GM23338 (cell line): ENCODE measurements at regions not wholly inside any gene's neighbourhood (a gene's known extent, or its start where the extent isn't known, plus 50 kb on each side); places are given as distances from the start of the nearest gene placed in this dataset.

Experiments used
- ATAC-seq: fragments of 200-7000 bp; cut with Tn5 transposase; 3 replicates; pipeline ENCODE4 v1.9.1; 2020
- DNase-seq: peaks from one replicate; pipeline ENCODE4 v3.0.0-alpha.2; 2015; ENCODE audit warnings: low spot score
- H2AFZ ChIP-seq: fragments of 200-600 bp; sonication (generic); 2 replicates; pipeline ENCODE4 v1.8.0; 2016; ENCODE audit warnings: antibody characterized with exemption, mild to moderate bottlenecking, moderate library complexity
- H3F3A ChIP-seq: fragments of 200-600 bp; sonication (generic); replicated peaks from 2 replicates; pipeline ENCODE4 v1.8.0; 2017; ENCODE audit warnings: antibody characterized with exemption, mixed run types, low read depth
- H3K27ac ChIP-seq: fragments of 200-600 bp; sonication (generic); 2 replicates; pipeline ENCODE4 v1.6.1; 2016; ENCODE audit warnings: low read depth
- H3K27me3 ChIP-seq: fragments of 200-600 bp; sonication (generic); 2 replicates; pipeline ENCODE4 v1.8.0; 2016; ENCODE audit warnings: mild to moderate bottlenecking, mixed run types, moderate library complexity; ENCODE audit not compliant: insufficient read depth
- H3K36me3 ChIP-seq: fragments of 200-600 bp; sonication (generic); 2 replicates; pipeline ENCODE4 v1.8.0; 2016; ENCODE audit warnings: mild to moderate bottlenecking; ENCODE audit not compliant: insufficient read depth
- H3K4me1 ChIP-seq: fragments of 200-600 bp; sonication (generic); 2 replicates; pipeline ENCODE4 v1.8.0; 2016; ENCODE audit warnings: mild to moderate bottlenecking, moderate library complexity; ENCODE audit not compliant: insufficient read depth
- H3K4me2 ChIP-seq: fragments of 200-600 bp; sonication (generic); 2 replicates; pipeline ENCODE4 v1.7.1; 2017; ENCODE audit warnings: mixed run types
- H3K4me3 ChIP-seq: fragments of 200-600 bp; sonication (generic); 2 replicates; pipeline ENCODE4 v1.6.1; 2016; ENCODE audit warnings: mixed run types
- H3K79me2 ChIP-seq: fragments of 200-600 bp; sonication (generic); replicated peaks from 2 replicates; pipeline ENCODE4 v1.8.0; 2017; ENCODE audit warnings: mild to moderate bottlenecking; ENCODE audit not compliant: insufficient read depth
- H3K9me2 ChIP-seq: fragments of 200-600 bp; sonication (generic); 2 replicates; pipeline ENCODE4 v1.8.0; 2017; ENCODE audit not compliant: insufficient read depth
- H4K20me1 ChIP-seq: fragments of 200-600 bp; sonication (generic); replicated peaks from 2 replicates; pipeline ENCODE4 v1.8.0; 2017; ENCODE audit warnings: mild to moderate bottlenecking; ENCODE audit not compliant: insufficient read depth
- H3K27ac Mint-ChIP-seq: 2 replicates; pipeline ENCODE4 v1.8.0; 2020; ENCODE audit warnings: inconsistent platforms, mild to moderate bottlenecking, moderate library complexity, mixed read lengths
- H3K27me3 Mint-ChIP-seq: 3 replicates; pipeline ENCODE4 v1.8.0; 2022; ENCODE audit warnings: low read depth, mild to moderate bottlenecking, moderate library complexity, mixed read lengths, inconsistent platforms; ENCODE audit not compliant: insufficient read depth, poor library complexity
- H3K36me3 Mint-ChIP-seq: 3 replicates; pipeline ENCODE4 v1.8.0; 2021; ENCODE audit warnings: low read depth, mild to moderate bottlenecking, inconsistent platforms, moderate library complexity, mixed read lengths
- H3K4me1 Mint-ChIP-seq: 3 replicates; pipeline ENCODE4 v1.8.0; 2020; ENCODE audit warnings: mild to moderate bottlenecking, inconsistent platforms, mixed read lengths
- H3K4me3 Mint-ChIP-seq: 3 replicates; pipeline ENCODE4 v1.8.0; 2021; ENCODE audit warnings: moderate library complexity, mild to moderate bottlenecking, inconsistent platforms, mixed read lengths
- H3K9me3 Mint-ChIP-seq: 3 replicates; pipeline ENCODE4 v1.8.0; 2020; ENCODE audit warnings: moderate library complexity, mild to moderate bottlenecking, inconsistent platforms, mixed read lengths
- CREB1 ChIP-seq: fragments of 250-450 bp; sonication (Bioruptor Pico); IDR thresholded peaks from 2 replicates; pipeline ENCODE4 v1.5.0; 2020; ENCODE audit warnings: low read depth, mild to moderate bottlenecking, moderate library complexity
- EZH2 ChIP-seq: fragments of 200-600 bp; sonication (generic); IDR thresholded peaks from one replicate; pipeline ENCODE4 v1.8.0; 2017; ENCODE audit warnings: antibody characterized with exemption, mild to moderate bottlenecking, low read depth; ENCODE audit not compliant: unreplicated experiment
- EZH2phosphoT487 ChIP-seq: fragments of 200-600 bp; sonication (generic); IDR thresholded peaks from one replicate; pipeline ENCODE4 v1.8.1; 2018; ENCODE audit warnings: antibody characterized with exemption; ENCODE audit not compliant: unreplicated experiment
- JUNB ChIP-seq: IDR thresholded peaks from one replicate; pipeline ENCODE4 v1.6.1; 2016; ENCODE audit warnings: antibody characterized with exemption; ENCODE audit not compliant: unreplicated experiment
- NANOG ChIP-seq: IDR thresholded peaks from 2 replicates; pipeline ENCODE4 v1.6.1; 2016; ENCODE audit warnings: antibody characterized with exemption, borderline replicate concordance
- STAT1 ChIP-seq: IDR thresholded peaks from one replicate; pipeline ENCODE4 v1.6.1; 2016; ENCODE audit warnings: antibody characterized with exemption; ENCODE audit not compliant: unreplicated experiment
- ZNF114 ChIP-seq: fragments of 250-450 bp; sonication (Bioruptor Pico); IDR thresholded peaks from 2 replicates; pipeline ENCODE4 v1.5.0; 2020; ENCODE audit warnings: mild to moderate bottlenecking, moderate library complexity
- ZNF331 ChIP-seq: fragments of 250-450 bp; sonication (Bioruptor Pico); IDR thresholded peaks from 2 replicates; pipeline ENCODE4 v1.5.0; 2020; ENCODE audit warnings: low read depth, mild to moderate bottlenecking, moderate library complexity
- TF ChIP-seq, protein P1 (sequence below): IDR thresholded peaks from 2 replicates; pipeline ENCODE4 v1.6.1; 2016; ENCODE audit warnings: antibody characterized with exemption
- TF ChIP-seq, protein P2 (sequence below), 2 experiments: fragments of 200-600 bp in 1 of 2; sonication (generic) in 1 of 2; conservative IDR thresholded peaks; 2 replicates each; pipeline versions ENCODE4 v1.5.1 to v1.6.1; 2016 to 2017; ENCODE audit warnings: antibody characterized with exemption in 2 of 2, low read depth in 2 of 2, mild to moderate bottlenecking in 2 of 2, moderate library complexity in 1 of 2

DNA sequence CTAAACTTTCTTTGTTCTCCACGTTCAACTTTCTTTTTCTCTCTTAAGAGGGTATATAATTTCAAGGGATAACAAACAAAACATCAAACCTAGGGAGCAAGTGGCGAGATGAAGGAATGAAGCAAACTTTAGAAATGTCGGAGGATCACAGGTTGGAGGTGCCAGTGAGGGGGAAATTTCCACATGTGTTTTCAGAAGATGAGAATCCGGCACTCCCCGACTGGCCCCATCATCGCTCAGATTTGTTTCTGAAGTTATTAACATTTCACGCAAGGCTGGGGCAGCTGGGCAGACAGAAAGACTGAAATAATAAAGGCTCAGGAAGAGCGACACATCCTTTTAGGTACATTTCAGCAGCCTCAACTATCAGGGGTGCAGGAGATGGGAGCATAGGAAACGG is 134.9 kb downstream of the SMIM20 start:
- H2AFZ ChIP-seq: peak overlapping the region; percentile 83

DNA sequence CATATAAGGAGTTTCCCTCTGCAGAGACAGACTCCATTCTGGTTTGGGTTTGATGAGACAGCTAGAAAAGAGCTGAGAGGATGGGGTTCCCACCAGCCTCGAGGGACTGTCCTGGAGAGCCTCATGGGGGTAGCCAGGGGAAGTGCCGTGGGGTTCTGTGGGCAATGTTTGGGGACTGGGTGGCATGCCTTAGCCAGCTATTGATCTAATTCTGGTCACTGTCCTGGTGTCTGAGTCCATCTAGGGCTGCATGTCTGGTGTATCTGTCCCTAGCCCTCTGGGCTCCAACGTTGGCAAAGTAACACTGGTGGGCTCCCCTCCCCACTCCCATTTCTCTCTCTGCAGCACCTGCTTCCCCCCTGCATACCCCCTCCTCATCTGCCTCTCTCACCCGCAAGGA is 135.4 kb downstream of the SMIM20 start:
- no peak overlapping the region for H3K4me3 ChIP-seq
- no peaks in the 10 kb centered on the region for H3F3A ChIP-seq
- no peak for DNase-seq
- no peak overlapping the region for H3K27ac Mint-ChIP-seq
- TF ChIP-seq CREB1 (CRISPR knock-in tag): no peak
- no peak for TF ChIP-seq ZNF114 (CRISPR knock-in tag)
- TF ChIP-seq, protein P1, sequence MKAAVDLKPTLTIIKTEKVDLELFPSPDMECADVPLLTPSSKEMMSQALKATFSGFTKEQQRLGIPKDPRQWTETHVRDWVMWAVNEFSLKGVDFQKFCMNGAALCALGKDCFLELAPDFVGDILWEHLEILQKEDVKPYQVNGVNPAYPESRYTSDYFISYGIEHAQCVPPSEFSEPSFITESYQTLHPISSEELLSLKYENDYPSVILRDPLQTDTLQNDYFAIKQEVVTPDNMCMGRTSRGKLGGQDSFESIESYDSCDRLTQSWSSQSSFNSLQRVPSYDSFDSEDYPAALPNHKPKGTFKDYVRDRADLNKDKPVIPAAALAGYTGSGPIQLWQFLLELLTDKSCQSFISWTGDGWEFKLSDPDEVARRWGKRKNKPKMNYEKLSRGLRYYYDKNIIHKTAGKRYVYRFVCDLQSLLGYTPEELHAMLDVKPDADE: no peak
- no peak for TF ChIP-seq EZH2
- TF ChIP-seq STAT1: no peak
- TF ChIP-seq NANOG: no peak
- TF ChIP-seq, protein P2, sequence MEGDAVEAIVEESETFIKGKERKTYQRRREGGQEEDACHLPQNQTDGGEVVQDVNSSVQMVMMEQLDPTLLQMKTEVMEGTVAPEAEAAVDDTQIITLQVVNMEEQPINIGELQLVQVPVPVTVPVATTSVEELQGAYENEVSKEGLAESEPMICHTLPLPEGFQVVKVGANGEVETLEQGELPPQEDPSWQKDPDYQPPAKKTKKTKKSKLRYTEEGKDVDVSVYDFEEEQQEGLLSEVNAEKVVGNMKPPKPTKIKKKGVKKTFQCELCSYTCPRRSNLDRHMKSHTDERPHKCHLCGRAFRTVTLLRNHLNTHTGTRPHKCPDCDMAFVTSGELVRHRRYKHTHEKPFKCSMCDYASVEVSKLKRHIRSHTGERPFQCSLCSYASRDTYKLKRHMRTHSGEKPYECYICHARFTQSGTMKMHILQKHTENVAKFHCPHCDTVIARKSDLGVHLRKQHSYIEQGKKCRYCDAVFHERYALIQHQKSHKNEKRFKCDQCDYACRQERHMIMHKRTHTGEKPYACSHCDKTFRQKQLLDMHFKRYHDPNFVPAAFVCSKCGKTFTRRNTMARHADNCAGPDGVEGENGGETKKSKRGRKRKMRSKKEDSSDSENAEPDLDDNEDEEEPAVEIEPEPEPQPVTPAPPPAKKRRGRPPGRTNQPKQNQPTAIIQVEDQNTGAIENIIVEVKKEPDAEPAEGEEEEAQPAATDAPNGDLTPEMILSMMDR (conservative IDR thresholded peaks at IDR 0.05; ENCODE audit: low read depth in 2 of 2): no peak
- H3K4me1 ChIP-seq: peaks cover 5% of the 10 kb centered on the region
- peaks cover 9% of the 10 kb centered on the region for H3K27me3 Mint-ChIP-seq
- peaks cover 3% of the 10 kb centered on the region; the same call in 2 of the 3 replicates for H3K9me3 Mint-ChIP-seq
- H3K27me3 ChIP-seq: no peaks in the 10 kb centered on the region
- H3K36me3 Mint-ChIP-seq: 0 out of 3 replicates have a peak, but pooled peaks cover 3% of the 10 kb centered on the region
- ATAC-seq: no peak
- no peak overlapping the region for H3K27ac ChIP-seq
- peaks cover 24% of the 10 kb centered on the region for H3K9me2 ChIP-seq
- H3K4me2 ChIP-seq: no peak overlapping the region
- no peak overlapping the region for H3K4me3 Mint-ChIP-seq
- H3K4me1 Mint-ChIP-seq: peaks cover 10% of the 10 kb centered on the region; the same call in 2 of the 3 replicates
- no peaks in the 10 kb centered on the region for H3K79me2 ChIP-seq
- H4K20me1 ChIP-seq: no peaks in the 10 kb centered on the region
- no peaks in the 10 kb centered on the region for H3K36me3 ChIP-seq
- peak overlapping the region; percentile 83; the same call in 1 of the 2 replicates for H2AFZ ChIP-seq

More for the DNA sequence above, 134.9 kb downstream of the SMIM20 start:
- H3K27me3 ChIP-seq: no peaks in the 10 kb centered on the region
- TF ChIP-seq STAT1 (no peak), CREB1 (CRISPR knock-in tag) (no peak), EZH2phosphoT487 (no peak), JUNB (no peak), ZNF331 (CRISPR knock-in tag) (no peak)
- H3K9me2 ChIP-seq: peaks cover 23% of the 10 kb centered on the region
- H3K9me3 Mint-ChIP-seq: peaks cover 3% of the 10 kb centered on the region; the same call in 2 of the 3 replicates
- DNase-seq (no peak), ATAC-seq (no peak)
- H3K36me3 ChIP-seq: no peaks in the 10 kb centered on the region
- H3K4me2 ChIP-seq: no peak overlapping the region
- H3K27me3 Mint-ChIP-seq: peaks cover 9% of the 10 kb centered on the region
- peaks cover 10% of the 10 kb centered on the region; the same call in 2 of the 3 replicates for H3K4me1 Mint-ChIP-seq
- no peak overlapping the region for H3K27ac Mint-ChIP-seq
- H3K4me1 ChIP-seq: peaks cover 5% of the 10 kb centered on the region
- no peaks in the 10 kb centered on the region for H3F3A ChIP-seq
- no peak overlapping the region for H3K4me3 ChIP-seq
- 0 out of 3 replicates have a peak, but pooled peaks cover 3% of the 10 kb centered on the region for H3K36me3 Mint-ChIP-seq
- H4K20me1 ChIP-seq: no peaks in the 10 kb centered on the region
- no peak overlapping the region for H3K27ac ChIP-seq
- H3K4me3 Mint-ChIP-seq: no peak overlapping the region
- H3K79me2 ChIP-seq: no peaks in the 10 kb centered on the region
